K562 (cell line): ENCODE measurements at regions not wholly inside any gene's neighbourhood (a gene's known extent, or its start where the extent isn't known, plus 50 kb on each side); places are given as distances from the start of the nearest gene placed in this dataset.

ENCODE experiments used
- DDX20 ChIP-seq: fragments of 450-650 bp; IDR thresholded peaks from 2 replicates; pipeline ENCODE4 v1.6.1; 2016; ENCODE audit warnings: missing genetic modification characterization, low read depth, mild to moderate bottlenecking, missing compliant biosample characterization, moderate library complexity
- MCM7 ChIP-seq, 2 experiments: fragments of 450-650 bp; IDR thresholded peaks; 2 replicates each; pipeline ENCODE4 v1.6.1; 2016 to 2018
- PCBP1 ChIP-seq: fragments of 200-400 bp; formaldehyde crosslinking; IDR thresholded peaks from 2 replicates; pipeline ENCODE4 v1.6.1; 2018; ENCODE audit warnings: mild to moderate bottlenecking, low read depth, low read length; ENCODE audit not compliant: poor library complexity, severe bottlenecking
- PHF20 ChIP-seq: fragments of 450-650 bp; IDR thresholded peaks from 2 replicates; pipeline ENCODE4 v1.6.1; 2018; ENCODE audit not compliant: partially characterized antibody
- POLR2A ChIP-seq: fragments of 450-650 bp; conservative IDR thresholded peaks from 2 replicates; pipeline ENCODE4 v1.6.1; 2016
- RBM17 ChIP-seq: fragments of 200-400 bp; formaldehyde crosslinking; IDR thresholded peaks from 2 replicates; pipeline ENCODE4 v1.6.1; 2017; ENCODE audit warnings: low read depth, mild to moderate bottlenecking, low read length, borderline replicate concordance
- RNF2 ChIP-seq: sonication (generic); IDR thresholded peaks from 2 replicates; pipeline ENCODE4 v1.6.1; 2016
- XRCC4 ChIP-seq: IDR thresholded peaks from one replicate; pipeline ENCODE4 v1.6.1; 2011; ENCODE audit not compliant: insufficient read depth, insufficient read length; ENCODE audit errors: extremely low read depth
- ZNF696 ChIP-seq: fragments of 250-450 bp; sonication (Bioruptor Pico); conservative IDR thresholded peaks from 2 replicates; pipeline ENCODE4 v1.4.0; 2020; ENCODE audit warnings: mild to moderate bottlenecking, moderate library complexity
- TF ChIP-seq, protein P1 (sequence below), 2 experiments: fragments of 450-650 bp; formaldehyde crosslinking in 1 of 2; IDR thresholded peaks; 2 replicates each; pipeline versions ENCODE4 v1.4.0 to v1.6.1; 2014 to 2020; ENCODE audit warnings: mild to moderate bottlenecking in 2 of 2, borderline replicate concordance in 1 of 2, low read depth in 1 of 2
- TF ChIP-seq, protein P2 (sequence below): fragments of 450-650 bp; IDR thresholded peaks from 2 replicates; pipeline ENCODE4 v1.7.0; 2016; ENCODE audit warnings: borderline replicate concordance

DNA sequence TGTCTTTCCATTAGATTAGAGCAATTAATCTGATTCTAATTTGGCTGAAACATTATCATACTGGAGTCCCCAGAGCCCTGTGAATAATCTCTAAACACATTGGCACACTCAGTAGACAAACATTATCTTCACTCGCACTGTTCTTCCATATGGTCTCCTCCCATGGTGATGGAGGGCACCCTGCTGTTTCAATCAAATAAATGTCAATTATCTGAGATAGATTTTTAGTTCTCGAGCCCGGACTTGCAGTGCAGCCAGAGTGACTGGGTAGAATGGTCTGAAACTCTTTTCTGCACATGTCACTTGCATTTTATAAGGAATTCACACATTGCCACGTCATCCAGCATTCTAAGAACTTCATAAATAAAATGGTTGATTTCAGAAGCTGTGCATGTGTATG lies 90.6 kb upstream of the MAP3K7 start (continued):
- TF ChIP-seq, protein P1, sequence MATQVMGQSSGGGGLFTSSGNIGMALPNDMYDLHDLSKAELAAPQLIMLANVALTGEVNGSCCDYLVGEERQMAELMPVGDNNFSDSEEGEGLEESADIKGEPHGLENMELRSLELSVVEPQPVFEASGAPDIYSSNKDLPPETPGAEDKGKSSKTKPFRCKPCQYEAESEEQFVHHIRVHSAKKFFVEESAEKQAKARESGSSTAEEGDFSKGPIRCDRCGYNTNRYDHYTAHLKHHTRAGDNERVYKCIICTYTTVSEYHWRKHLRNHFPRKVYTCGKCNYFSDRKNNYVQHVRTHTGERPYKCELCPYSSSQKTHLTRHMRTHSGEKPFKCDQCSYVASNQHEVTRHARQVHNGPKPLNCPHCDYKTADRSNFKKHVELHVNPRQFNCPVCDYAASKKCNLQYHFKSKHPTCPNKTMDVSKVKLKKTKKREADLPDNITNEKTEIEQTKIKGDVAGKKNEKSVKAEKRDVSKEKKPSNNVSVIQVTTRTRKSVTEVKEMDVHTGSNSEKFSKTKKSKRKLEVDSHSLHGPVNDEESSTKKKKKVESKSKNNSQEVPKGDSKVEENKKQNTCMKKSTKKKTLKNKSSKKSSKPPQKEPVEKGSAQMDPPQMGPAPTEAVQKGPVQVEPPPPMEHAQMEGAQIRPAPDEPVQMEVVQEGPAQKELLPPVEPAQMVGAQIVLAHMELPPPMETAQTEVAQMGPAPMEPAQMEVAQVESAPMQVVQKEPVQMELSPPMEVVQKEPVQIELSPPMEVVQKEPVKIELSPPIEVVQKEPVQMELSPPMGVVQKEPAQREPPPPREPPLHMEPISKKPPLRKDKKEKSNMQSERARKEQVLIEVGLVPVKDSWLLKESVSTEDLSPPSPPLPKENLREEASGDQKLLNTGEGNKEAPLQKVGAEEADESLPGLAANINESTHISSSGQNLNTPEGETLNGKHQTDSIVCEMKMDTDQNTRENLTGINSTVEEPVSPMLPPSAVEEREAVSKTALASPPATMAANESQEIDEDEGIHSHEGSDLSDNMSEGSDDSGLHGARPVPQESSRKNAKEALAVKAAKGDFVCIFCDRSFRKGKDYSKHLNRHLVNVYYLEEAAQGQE (IDR thresholded peaks at IDR 0.05; ENCODE audit: borderline replicate concordance), result no peak
- TF ChIP-seq, protein P1 (CRISPR knock-in tag; IDR thresholded peaks at IDR 0.05; ENCODE audit: low read depth), result no peak
- TF ChIP-seq, protein P2, sequence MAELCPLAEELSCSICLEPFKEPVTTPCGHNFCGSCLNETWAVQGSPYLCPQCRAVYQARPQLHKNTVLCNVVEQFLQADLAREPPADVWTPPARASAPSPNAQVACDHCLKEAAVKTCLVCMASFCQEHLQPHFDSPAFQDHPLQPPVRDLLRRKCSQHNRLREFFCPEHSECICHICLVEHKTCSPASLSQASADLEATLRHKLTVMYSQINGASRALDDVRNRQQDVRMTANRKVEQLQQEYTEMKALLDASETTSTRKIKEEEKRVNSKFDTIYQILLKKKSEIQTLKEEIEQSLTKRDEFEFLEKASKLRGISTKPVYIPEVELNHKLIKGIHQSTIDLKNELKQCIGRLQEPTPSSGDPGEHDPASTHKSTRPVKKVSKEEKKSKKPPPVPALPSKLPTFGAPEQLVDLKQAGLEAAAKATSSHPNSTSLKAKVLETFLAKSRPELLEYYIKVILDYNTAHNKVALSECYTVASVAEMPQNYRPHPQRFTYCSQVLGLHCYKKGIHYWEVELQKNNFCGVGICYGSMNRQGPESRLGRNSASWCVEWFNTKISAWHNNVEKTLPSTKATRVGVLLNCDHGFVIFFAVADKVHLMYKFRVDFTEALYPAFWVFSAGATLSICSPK, result no peak
- TF ChIP-seq XRCC4 (no peak), ZNF696 (CRISPR knock-in tag) (no peak), MCM7 (IDR thresholded peaks at IDR 0.05) (no peak), POLR2A (no peak), PHF20 (no peak), RBM17 (no peak), RNF2 (no peak), DDX20 (tag) (no peak), PCBP1 (no peak)
